WTC11 (cell line): ENCODE measurements at regions not wholly inside any gene's neighbourhood (a gene's known extent, or its start where the extent isn't known, plus 50 kb on each side); places are given as distances from the start of the nearest gene placed in this dataset.

Experiments used
- ATAC-seq: fragments of 200-7000 bp; cut with Tn5 transposase; 2 replicates; pipeline ENCODE4 v1.10.0; 2021; ENCODE audit warnings: mild to moderate bottlenecking, moderate library complexity
- CTCF ChIA-PET: fragments of 300-600 bp; sonication (Branson Sonifier 250); formaldehyde crosslinking; loops from one replicate; lab custom pipeline; 2021; ENCODE audit warnings: antibody characterized with exemption; lab: Charles Lee
- POLR2A ChIA-PET: fragments of 350-600 bp; sonication (Branson Sonifier 250); formaldehyde crosslinking; loops from one replicate; lab custom pipeline; 2021; ENCODE audit warnings: antibody characterized with exemption; lab: Charles Lee
- DNase-seq: peaks from one replicate; pipeline ENCODE4 v3.0.0; 2021; ENCODE audit warnings: low spot score
- H3K27ac Mint-ChIP-seq: 2 replicates; pipeline ENCODE4 v1.8.0; 2021; ENCODE audit warnings: mixed read lengths
- H3K27me3 Mint-ChIP-seq: 2 replicates; pipeline ENCODE4 v1.8.0; 2021; ENCODE audit warnings: low read depth, mild to moderate bottlenecking, moderate library complexity, mixed read lengths
- H3K36me3 Mint-ChIP-seq: 2 replicates; pipeline ENCODE4 v1.8.0; 2021; ENCODE audit warnings: mixed read lengths
- H3K4me1 Mint-ChIP-seq: 2 replicates; pipeline ENCODE4 v1.8.0; 2022; ENCODE audit warnings: mixed read lengths
- H3K4me3 Mint-ChIP-seq: 2 replicates; pipeline ENCODE4 v1.8.0; 2021; ENCODE audit warnings: mild to moderate bottlenecking, moderate library complexity, mixed read lengths
- H3K9me3 Mint-ChIP-seq: 2 replicates; pipeline ENCODE4 v1.8.0; 2021; ENCODE audit warnings: mixed read lengths
- AR ChIP-seq: fragments of 250-450 bp; sonication (Bioruptor Pico); IDR thresholded peaks from 2 replicates; pipeline ENCODE4 v1.9.0; 2021; ENCODE audit warnings: mild to moderate bottlenecking
- CREB1 ChIP-seq: sonication (generic); formaldehyde crosslinking; IDR thresholded peaks from 2 replicates; pipeline ENCODE4 v1.8.0; 2023; ENCODE audit warnings: mild to moderate bottlenecking, missing genetic modification reagents
- ESRRA ChIP-seq: sonication (generic); formaldehyde crosslinking; IDR thresholded peaks from 2 replicates; pipeline ENCODE4 v1.8.1; 2022; ENCODE audit warnings: mild to moderate bottlenecking, missing genetic modification reagents, borderline replicate concordance
- FOXP4 ChIP-seq: sonication (generic); formaldehyde crosslinking; IDR thresholded peaks from 2 replicates; pipeline ENCODE4 v1.8.0; 2022; ENCODE audit warnings: mild to moderate bottlenecking, missing genetic modification reagents
- JUN ChIP-seq: sonication (generic); formaldehyde crosslinking; IDR thresholded peaks from 2 replicates; pipeline ENCODE4 v1.8.0; 2023; ENCODE audit warnings: mild to moderate bottlenecking, missing genetic modification reagents
- NFE2L1 ChIP-seq: sonication (generic); formaldehyde crosslinking; IDR thresholded peaks from 2 replicates; pipeline ENCODE4 v1.8.1; 2023; ENCODE audit warnings: missing genetic modification reagents
- PRDM15 ChIP-seq: sonication (generic); formaldehyde crosslinking; IDR thresholded peaks from 2 replicates; pipeline ENCODE4 v1.8.0; 2022; ENCODE audit warnings: missing genetic modification reagents
- SMAD3 ChIP-seq: sonication (generic); formaldehyde crosslinking; IDR thresholded peaks from 2 replicates; pipeline ENCODE4 v1.8.0; 2022; ENCODE audit warnings: missing genetic modification reagents, mild to moderate bottlenecking, borderline replicate concordance
- SP1 ChIP-seq: sonication (generic); formaldehyde crosslinking; conservative IDR thresholded peaks from 2 replicates; pipeline ENCODE4 v1.8.1; 2022; ENCODE audit warnings: missing genetic modification reagents
- TCF7 ChIP-seq: sonication (generic); formaldehyde crosslinking; IDR thresholded peaks from 2 replicates; pipeline ENCODE4 v1.8.0; 2022; ENCODE audit warnings: mild to moderate bottlenecking, low read depth, missing genetic modification reagents, moderate library complexity
- USF1 ChIP-seq: sonication (generic); formaldehyde crosslinking; IDR thresholded peaks from 2 replicates; pipeline ENCODE4 v1.8.0; 2022; ENCODE audit warnings: mild to moderate bottlenecking, missing genetic modification reagents
- ZBTB21 ChIP-seq: sonication (generic); formaldehyde crosslinking; IDR thresholded peaks from 2 replicates; pipeline ENCODE4 v1.8.1; 2023; ENCODE audit warnings: mild to moderate bottlenecking, missing genetic modification reagents, borderline replicate concordance
- ZBTB43 ChIP-seq: sonication (generic); formaldehyde crosslinking; IDR thresholded peaks from 2 replicates; pipeline ENCODE4 v1.8.1; 2023; ENCODE audit warnings: mild to moderate bottlenecking, missing genetic modification reagents
- ZNF138 ChIP-seq: sonication (generic); formaldehyde crosslinking; conservative IDR thresholded peaks from 2 replicates; pipeline ENCODE4 v1.8.1; 2022; ENCODE audit warnings: mild to moderate bottlenecking, moderate library complexity, missing genetic modification reagents
- ZNF396 ChIP-seq: fragments of 250-450 bp; sonication (Bioruptor Pico); IDR thresholded peaks from 2 replicates; pipeline ENCODE4 v1.8.0; 2021; ENCODE audit warnings: mild to moderate bottlenecking, moderate library complexity, borderline replicate concordance
- ZNF425 ChIP-seq: fragments of 250-450 bp; sonication (Bioruptor Pico); conservative IDR thresholded peaks from 2 replicates; pipeline ENCODE4 v1.9.0; 2021; ENCODE audit warnings: mild to moderate bottlenecking

- Mint-ChIP-seq H3K36me3 (no peaks in the 10 kb centered on the region), H3K4me1 (peaks cover 20% of the 10 kb centered on the region), H3K27me3 (peaks cover 3% of the 10 kb centered on the region), H3K9me3 (no peaks in the 10 kb centered on the region), H3K27ac (no peak overlapping the region), H3K4me3 (no peak overlapping the region)
- no peak for DNase-seq
- no peak for ATAC-seq
- CTCF ChIA-PET: no interaction called here
- POLR2A ChIA-PET: no interaction called here
- TF ChIP-seq ESRRA (CRISPR knock-in tag): no peak
- TF ChIP-seq PRDM15 (CRISPR knock-in tag): no peak
- no peak for TF ChIP-seq FOXP4
- no peak for TF ChIP-seq SP1 (CRISPR knock-in tag)
- no peak for TF ChIP-seq ZBTB43 (CRISPR knock-in tag)
- no peak for TF ChIP-seq AR (CRISPR knock-in tag)
- TF ChIP-seq CREB1 (CRISPR knock-in tag): no peak
- no peak for TF ChIP-seq NFE2L1 (CRISPR knock-in tag)
- no peak for TF ChIP-seq JUN (CRISPR knock-in tag)
- no peak for TF ChIP-seq SMAD3 (CRISPR knock-in tag)
- no peak for TF ChIP-seq ZNF138 (CRISPR knock-in tag)
- no peak for TF ChIP-seq TCF7 (CRISPR knock-in tag)
Observed at GRCh38 chr12:107462428-107463332, 222.9 kb upstream of the PWP1 start.

GRCh38 chr12:107464644-107465043 is 221.0 kb upstream of the PWP1 start:
- Mint-ChIP-seq H3K27me3 (peaks cover 3% of the 10 kb centered on the region), H3K36me3 (no peaks in the 10 kb centered on the region)
- DNase-seq: no peak
- TF ChIP-seq ZBTB21 (CRISPR knock-in tag) (no peak), USF1 (CRISPR knock-in tag) (no peak), ZNF396 (CRISPR knock-in tag) (no peak), NFE2L1 (CRISPR knock-in tag) (no peak), ZNF425 (CRISPR knock-in tag) (no peak)
- TF ChIP-seq, all 79 proteins: peak for 0
- ChIA-PET POLR2A (no interaction called here), CTCF (no interaction called here)
- Mint-ChIP-seq H3K27ac (no peak overlapping the region), H3K4me1 (peaks cover 31% of the 10 kb centered on the region), H3K9me3 (no peaks in the 10 kb centered on the region), H3K4me3 (no peak overlapping the region)
- ATAC-seq: no peak
